Anterior cingulate cortex (tissue), 58 donors: ENCODE measurements at regions not wholly inside any gene's neighbourhood (a gene's known extent, or its start where the extent isn't known, plus 50 kb on each side); places are given as distances from the start of the nearest gene placed in this dataset.
A peak's percentile ranks its signal among the peaks of the same experiment; 100 is the strongest.
"Not testable (repeated sequence)": the region's sequence is repeated elsewhere in the genome, so short reads cannot be mapped to it uniquely, and the experiment has no call there.

Experiments
- DNase-seq, 58 donors: peaks; one replicate each; lab custom pipeline; 2025; lab: John Stamatoyannopoulos, UW

GRCh38 chr1:192904438-192904895 lies 95.6 kb downstream of the RGS2 start:
- no peak for DNase-seq

- no peak for DNase-seq
Observed at GRCh38 chr1:192905049-192905448, 96.2 kb downstream of the RGS2 start.

GRCh38 chr1:192906334-192906733 lies 97.5 kb downstream of the RGS2 start:
- DNase-seq = no peak

GRCh38 chr1:192907545-192908243 lies 98.9 kb downstream of the RGS2 start:
- no peak for DNase-seq

GRCh38 chr1:192911896-192912656 lies 103.2 kb downstream of the RGS2 start:
- not testable (repeated sequence) for DNase-seq

- no peak for DNase-seq
Observed at GRCh38 chr1:192913683-192914082, 104.8 kb downstream of the RGS2 start.

- DNase-seq = no peak
Observed at GRCh38 chr1:192914092-192914491, 105.3 kb downstream of the RGS2 start.

- no peak for DNase-seq
Observed at GRCh38 chr1:192914696-192915095, 105.9 kb downstream of the RGS2 start.

- DNase-seq = no peak
Observed at GRCh38 chr1:192916021-192916420, 107.2 kb downstream of the RGS2 start.

GRCh38 chr1:192918259-192918658 lies 109.4 kb downstream of the RGS2 start:
- no peak for DNase-seq

GRCh38 chr1:192920412-192920811 lies 111.6 kb downstream of the RGS2 start:
- no peak for DNase-seq

GRCh38 chr1:192925609-192926008 lies 116.8 kb downstream of the RGS2 start:
- no peak for DNase-seq

- DNase-seq = no peak
Observed at GRCh38 chr1:192926736-192927135, 117.9 kb downstream of the RGS2 start.

- DNase-seq = peak in 8 of 58 donors; percentile 3 to 40 (median 12)
Observed at GRCh38 chr1:192927496-192927895, 118.7 kb downstream of the RGS2 start.

GRCh38 chr1:192929597-192929996 lies 120.8 kb downstream of the RGS2 start:
- DNase-seq = no peak

GRCh38 chr1:192933744-192934143 lies 124.9 kb downstream of the RGS2 start:
- no peak for DNase-seq

- no peak for DNase-seq
Observed at GRCh38 chr1:192936313-192937018, 122.7 kb downstream of the UCHL5 start.

GRCh38 chr1:192937128-192937527 lies 122.0 kb downstream of the UCHL5 start:
- no peak for DNase-seq

- DNase-seq = no peak
Observed at GRCh38 chr1:192939440-192939839, 119.7 kb downstream of the UCHL5 start.

- DNase-seq = no peak
Observed at GRCh38 chr1:192940658-192941057, 118.5 kb downstream of the UCHL5 start.

- DNase-seq = no peak
Observed at GRCh38 chr1:192941722-192942411, 117.3 kb downstream of the UCHL5 start.
